Naive thymus-derived CD4-positive, alpha-beta T cell (primary cell): ENCODE measurements at regions not wholly inside any gene's neighbourhood (a gene's known extent, or its start where the extent isn't known, plus 50 kb on each side); places are given as distances from the start of the nearest gene placed in this dataset.

ENCODE experiments used
- ATAC-seq: fragments of 150-1000 bp; cut with Tn5 transposase; 2 replicates; pipeline ENCODE4 v1.10.0; 2021; ENCODE audit warnings: mild to moderate bottlenecking, moderate library complexity
- CTCF ChIA-PET: fragments of 350-600 bp; sonication (Branson Sonifier 250); formaldehyde crosslinking; loops from one replicate; lab custom pipeline; 2021; ENCODE audit warnings: antibody characterized with exemption; lab: Charles Lee
- POLR2A ChIA-PET: fragments of 350-600 bp; sonication (Branson Sonifier 250); formaldehyde crosslinking; loops from one replicate; lab custom pipeline; 2021; ENCODE audit warnings: antibody characterized with exemption, inconsistent platforms; lab: Charles Lee
- DNase-seq, 9 donors: peaks; one replicate each; pipeline versions ENCODE4 v3.0.0 to v3.0.0-alpha.2; 2020 to 2022; ENCODE audit warnings: mixed read lengths in 1 of 9
- H3K27ac ChIP-seq: one replicate; pipeline ENCODE4 v1.7.0; 2013; ENCODE audit warnings: mild to moderate bottlenecking, low read depth, low read length, moderate library complexity
- H3K27me3 ChIP-seq, 2 donors: one replicate each; pipeline ENCODE4 v1.7.0; 2013; ENCODE audit warnings: low read length in 2 of 2, mild to moderate bottlenecking in 2 of 2, moderate library complexity in 2 of 2; ENCODE audit not compliant: control insufficient read depth in 2 of 2, insufficient read depth in 2 of 2
- H3K36me3 ChIP-seq, 3 experiments: 1 replicate in 2 of 3; 2 replicates in 1 of 3; pipeline ENCODE4 v1.7.0; 2013; ENCODE audit warnings: low read length in 3 of 3, mild to moderate bottlenecking in 3 of 3, moderate library complexity in 1 of 3; ENCODE audit not compliant: insufficient read depth in 3 of 3, control insufficient read depth in 2 of 3
- H3K4me1 ChIP-seq, 2 donors: one replicate each; pipeline ENCODE4 v1.7.0; 2013; ENCODE audit warnings: low read length in 2 of 2, mild to moderate bottlenecking in 2 of 2, moderate library complexity in 1 of 2; ENCODE audit not compliant: control insufficient read depth in 2 of 2, insufficient read depth in 2 of 2
- H3K4me3 ChIP-seq: 2 replicates; pipeline ENCODE4 v1.7.0; 2013; ENCODE audit warnings: mild to moderate bottlenecking, low read length
- H3K9me3 ChIP-seq, 3 experiments: 1 replicate in 2 of 3; 2 replicates in 1 of 3; pipeline ENCODE4 v1.7.0; 2013; ENCODE audit warnings: low read length in 3 of 3; ENCODE audit not compliant: control insufficient read depth in 2 of 3
- H3K27ac Mint-ChIP-seq, 9 donors: one replicate each; pipeline ENCODE4 v1.8.0; 2020 to 2022; ENCODE audit warnings: mixed read lengths in 9 of 9, mild to moderate bottlenecking in 8 of 9, moderate library complexity in 5 of 9, inconsistent platforms in 2 of 9
- H3K27me3 Mint-ChIP-seq, 5 donors: one replicate each; pipeline ENCODE4 v1.8.0; 2021 to 2022; ENCODE audit warnings: mixed read lengths in 5 of 5, mild to moderate bottlenecking in 1 of 5
- H3K36me3 Mint-ChIP-seq, 5 donors: one replicate each; pipeline ENCODE4 v1.8.0; 2020 to 2022; ENCODE audit warnings: mixed read lengths in 5 of 5, mild to moderate bottlenecking in 3 of 5, inconsistent platforms in 1 of 5
- H3K4me1 Mint-ChIP-seq, 7 donors: one replicate each; pipeline ENCODE4 v1.8.0; 2020 to 2022; ENCODE audit warnings: mixed read lengths in 7 of 7, mild to moderate bottlenecking in 3 of 7, inconsistent platforms in 1 of 7
- H3K4me3 Mint-ChIP-seq, 10 donors: one replicate each; pipeline ENCODE4 v1.8.0; 2020 to 2022; ENCODE audit warnings: mild to moderate bottlenecking in 10 of 10, mixed read lengths in 10 of 10, moderate library complexity in 6 of 10, inconsistent platforms in 2 of 10
- H3K9me3 Mint-ChIP-seq, 11 donors: one replicate each; pipeline ENCODE4 v1.8.0; 2020 to 2022; ENCODE audit warnings: mixed read lengths in 11 of 11, mild to moderate bottlenecking in 4 of 11, inconsistent platforms in 1 of 11, moderate library complexity in 1 of 11
- intact Hi-C, 2 donors: fragments of 100-400 bp; cut with micrococcal nuclease; formaldehyde crosslinking; loops; one replicate each; pipeline ENCODE4 v1.15.1; 2023

- H3K4me3 ChIP-seq: no peak overlapping the region
- no peaks in the 10 kb centered on the region for H3K36me3 ChIP-seq
- ChIA-PET POLR2A (no interaction called here), CTCF (no interaction called here)
- peaks cover 0 to 6% (median 0%) of the 10 kb centered on the region in 5 donors for H3K27me3 Mint-ChIP-seq
- DNase-seq (no peak), ATAC-seq (no peak)
- no peaks in the 10 kb centered on the region for H3K9me3 ChIP-seq
- H3K4me3 Mint-ChIP-seq: no peak overlapping the region
- no peaks in the 10 kb centered on the region for H3K36me3 Mint-ChIP-seq
- no peaks in the 10 kb centered on the region for H3K4me1 ChIP-seq
- intact Hi-C loops: no loop called here
- H3K4me1 Mint-ChIP-seq: peaks cover 0 to 2% (median 0%) of the 10 kb centered on the region in 7 donors
- no peak overlapping the region for H3K27ac Mint-ChIP-seq
- H3K9me3 Mint-ChIP-seq: peaks cover 0 to 3% (median 0%) of the 10 kb centered on the region in 11 donors
- H3K27ac ChIP-seq: no peak overlapping the region
- H3K27me3 ChIP-seq: no peaks in the 10 kb centered on the region
Measured at GRCh38 chr20:61056627-61057442, 195.2 kb upstream of the CDH4 start.

- CTCF ChIA-PET: no interaction called here
- H3K27ac Mint-ChIP-seq: no peak overlapping the region
Measured at GRCh38 chr20:61057443-61058121, 194.5 kb upstream of the CDH4 start.

GRCh38 chr20:61061981-61062380 is 190.1 kb upstream of the CDH4 start:
- Mint-ChIP-seq H3K36me3 (no peaks in the 10 kb centered on the region), H3K4me1 (peaks cover 0 to 2% (median 0%) of the 10 kb centered on the region in 7 donors), H3K4me3 (no peak overlapping the region), H3K27ac (no peak overlapping the region), H3K27me3 (peaks cover 0 to 4% (median 0%) of the 10 kb centered on the region in 5 donors), H3K9me3 (peaks cover 0 to 5% (median 0%) of the 10 kb centered on the region in 11 donors)
- intact Hi-C loops: no loop called here
- no peak overlapping the region for H3K4me3 ChIP-seq
- no peaks in the 10 kb centered on the region for H3K4me1 ChIP-seq
- no peak overlapping the region for H3K27ac ChIP-seq
- POLR2A ChIA-PET: no interaction called here
- H3K27me3 ChIP-seq: no peaks in the 10 kb centered on the region
- no peaks in the 10 kb centered on the region for H3K9me3 ChIP-seq
- CTCF ChIA-PET: no interaction called here
- ATAC-seq (no peak), DNase-seq (no peak)
- H3K36me3 ChIP-seq: no peaks in the 10 kb centered on the region

More at GRCh38 chr20:61057443-61058121, 194.5 kb upstream of the CDH4 start:
- POLR2A ChIA-PET: no interaction called here
- Histone ChIP-seq H3K27me3 (no peaks in the 10 kb centered on the region), H3K4me1 (no peaks in the 10 kb centered on the region), H3K9me3 (no peaks in the 10 kb centered on the region), H3K36me3 (no peaks in the 10 kb centered on the region), H3K4me3 (no peak overlapping the region), H3K27ac (no peak overlapping the region)
- H3K4me1 Mint-ChIP-seq: peaks cover 0 to 2% (median 0%) of the 10 kb centered on the region in 7 donors
- no peak overlapping the region for H3K4me3 Mint-ChIP-seq
- ATAC-seq (no peak), DNase-seq (no peak)
- peaks cover 0 to 3% (median 0%) of the 10 kb centered on the region in 11 donors for H3K9me3 Mint-ChIP-seq
- intact Hi-C loops: no loop called here
- peaks cover 0 to 6% (median 0%) of the 10 kb centered on the region in 5 donors for H3K27me3 Mint-ChIP-seq
- no peaks in the 10 kb centered on the region for H3K36me3 Mint-ChIP-seq

- no peak overlapping the region for H3K4me3 Mint-ChIP-seq
- no peaks in the 10 kb centered on the region for H3K36me3 Mint-ChIP-seq
- intact Hi-C loops: no loop called here
- H3K9me3 Mint-ChIP-seq: peaks cover 0 to 6% (median 0%) of the 10 kb centered on the region in 11 donors
- ATAC-seq (no peak), DNase-seq (no peak)
- no peaks in the 10 kb centered on the region for H3K4me1 Mint-ChIP-seq
- no peaks in the 10 kb centered on the region for H3K36me3 ChIP-seq
- H3K9me3 ChIP-seq: no peaks in the 10 kb centered on the region
- H3K4me3 ChIP-seq: no peak overlapping the region
- POLR2A ChIA-PET: no interaction called here
- no peaks in the 10 kb centered on the region for H3K27me3 ChIP-seq
- no peaks in the 10 kb centered on the region for H3K4me1 ChIP-seq
- CTCF ChIA-PET: no interaction called here
- H3K27ac Mint-ChIP-seq: no peak overlapping the region
- peaks cover 0 to 9% (median 0%) of the 10 kb centered on the region in 5 donors for H3K27me3 Mint-ChIP-seq
- no peak overlapping the region for H3K27ac ChIP-seq
Measured at GRCh38 chr20:61065853-61066252, 186.2 kb upstream of the CDH4 start.

- CTCF ChIA-PET: no interaction called here
Measured at GRCh38 chr20:61066526-61066925, 185.5 kb upstream of the CDH4 start.

GRCh38 chr20:61067221-61067620 is 184.8 kb upstream of the CDH4 start:
- intact Hi-C loops: no loop called here
- POLR2A ChIA-PET: no interaction called here
- Mint-ChIP-seq H3K4me3 (no peak overlapping the region), H3K4me1 (no peaks in the 10 kb centered on the region), H3K27ac (no peak overlapping the region), H3K27me3 (peaks cover 0 to 9% (median 5%) of the 10 kb centered on the region in 5 donors), H3K9me3 (peaks cover 0 to 6% (median 0%) of the 10 kb centered on the region in 11 donors), H3K36me3 (no peaks in the 10 kb centered on the region)
- Histone ChIP-seq H3K36me3 (no peaks in the 10 kb centered on the region), H3K9me3 (no peaks in the 10 kb centered on the region), H3K4me3 (no peak overlapping the region), H3K27ac (no peak overlapping the region), H3K27me3 (no peaks in the 10 kb centered on the region), H3K4me1 (no peaks in the 10 kb centered on the region)
- CTCF ChIA-PET: no interaction called here
- ATAC-seq: no peak
- DNase-seq: no peak

More at GRCh38 chr20:61066526-61066925, 185.5 kb upstream of the CDH4 start:
- H3K36me3 ChIP-seq: no peaks in the 10 kb centered on the region
- POLR2A ChIA-PET: no interaction called here
- H3K4me3 ChIP-seq: no peak overlapping the region
- no peaks in the 10 kb centered on the region for H3K27me3 ChIP-seq
- H3K4me1 Mint-ChIP-seq: no peaks in the 10 kb centered on the region
- H3K4me3 Mint-ChIP-seq: no peak overlapping the region
- no peak for DNase-seq
- no peaks in the 10 kb centered on the region for H3K36me3 Mint-ChIP-seq
- intact Hi-C loops: no loop called here
- H3K9me3 Mint-ChIP-seq: peaks cover 0 to 6% (median 0%) of the 10 kb centered on the region in 11 donors
- no peak overlapping the region for H3K27ac ChIP-seq
- no peaks in the 10 kb centered on the region for H3K9me3 ChIP-seq
- H3K4me1 ChIP-seq: no peaks in the 10 kb centered on the region
- H3K27ac Mint-ChIP-seq: no peak overlapping the region
- no peak for ATAC-seq
- H3K27me3 Mint-ChIP-seq: peaks cover 0 to 9% (median 0%) of the 10 kb centered on the region in 5 donors
